Neural progenitor cell (in vitro differentiated cells): ENCODE measurements at regions not wholly inside any gene's neighbourhood (a gene's known extent, or its start where the extent isn't known, plus 50 kb on each side); places are given as distances from the start of the nearest gene placed in this dataset.

Experiments
- DNase-seq: peaks from one replicate; pipeline ENCODE4 v3.0.0-alpha.2; 2016; ENCODE audit warnings: low spot score
- H2AFZ ChIP-seq: fragments of 200-600 bp; sonication (generic); replicated peaks from 2 replicates; pipeline ENCODE4 v1.6.1; 2016; ENCODE audit warnings: antibody characterized with exemption
- H3F3A ChIP-seq: fragments of 200-600 bp; sonication (generic); 2 replicates; pipeline ENCODE4 v1.6.1; 2016; ENCODE audit warnings: antibody characterized with exemption, low read depth
- H3K27ac ChIP-seq: fragments of 200-600 bp; sonication (generic); 2 replicates; pipeline ENCODE4 v1.5.1; 2016; ENCODE audit warnings: mild to moderate bottlenecking
- H3K27me3 ChIP-seq: fragments of 200-600 bp; sonication (generic); 2 replicates; pipeline ENCODE4 v1.6.1; 2016; ENCODE audit warnings: mild to moderate bottlenecking, moderate library complexity
- H3K36me3 ChIP-seq: fragments of 200-600 bp; sonication (generic); 2 replicates; pipeline ENCODE4 v1.5.1; 2016
- H3K4me1 ChIP-seq: fragments of 200-600 bp; sonication (generic); 2 replicates; pipeline ENCODE4 v1.6.1; 2016; ENCODE audit warnings: mixed run types
- H3K4me2 ChIP-seq: fragments of 200-600 bp; sonication (generic); 2 replicates; pipeline ENCODE4 v1.6.1; 2016
- H3K4me3 ChIP-seq: fragments of 200-600 bp; sonication (generic); 2 replicates; pipeline ENCODE4 v1.5.1; 2016
- H3K79me2 ChIP-seq: fragments of 200-600 bp; sonication (generic); 2 replicates; pipeline ENCODE4 v1.6.1; 2016; ENCODE audit warnings: low read depth
- H3K9ac ChIP-seq: fragments of 200-600 bp; sonication (generic); 2 replicates; pipeline ENCODE4 v1.6.1; 2016
- H3K9me3 ChIP-seq: fragments of 200-600 bp; sonication (generic); 2 replicates; pipeline ENCODE4 v1.5.1; 2016; ENCODE audit warnings: low read depth
- H4K20me1 ChIP-seq: fragments of 200-600 bp; sonication (generic); 2 replicates; pipeline ENCODE4 v1.6.1; 2016; ENCODE audit warnings: low read depth
- H3K27ac Mint-ChIP-seq: 3 replicates; pipeline ENCODE4 v1.8.0; 2021; ENCODE audit warnings: mixed read lengths
- H3K27me3 Mint-ChIP-seq: 2 replicates; pipeline ENCODE4 v1.8.0; 2022; ENCODE audit warnings: low read depth, mild to moderate bottlenecking, inconsistent platforms, moderate library complexity, mixed read lengths; ENCODE audit not compliant: insufficient read depth
- H3K36me3 Mint-ChIP-seq: 3 replicates; pipeline ENCODE4 v1.8.0; 2021; ENCODE audit warnings: mixed read lengths
- H3K4me1 Mint-ChIP-seq: 3 replicates; pipeline ENCODE4 v1.8.0; 2021; ENCODE audit warnings: mixed read lengths
- H3K4me3 Mint-ChIP-seq: 3 replicates; pipeline ENCODE4 v1.8.0; 2021; ENCODE audit warnings: mild to moderate bottlenecking, moderate library complexity, mixed read lengths
- H3K9me3 Mint-ChIP-seq: 3 replicates; pipeline ENCODE4 v1.8.0; 2020; ENCODE audit warnings: mixed read lengths
- CTCF ChIP-seq: fragments of 200-600 bp; sonication (generic); IDR thresholded peaks from 2 replicates; pipeline ENCODE4 v1.5.1; 2017; ENCODE audit warnings: antibody characterized with exemption, mild to moderate bottlenecking
- EZH2 ChIP-seq: fragments of 200-600 bp; sonication (generic); IDR thresholded peaks from 2 replicates; pipeline ENCODE4 v1.6.1; 2017; ENCODE audit warnings: antibody characterized with exemption, mild to moderate bottlenecking, moderate library complexity
- EZH2phosphoT487 ChIP-seq: fragments of 200-600 bp; sonication (generic); IDR thresholded peaks from 2 replicates; pipeline ENCODE4 v1.6.1; 2017; ENCODE audit warnings: antibody characterized with exemption

DNA sequence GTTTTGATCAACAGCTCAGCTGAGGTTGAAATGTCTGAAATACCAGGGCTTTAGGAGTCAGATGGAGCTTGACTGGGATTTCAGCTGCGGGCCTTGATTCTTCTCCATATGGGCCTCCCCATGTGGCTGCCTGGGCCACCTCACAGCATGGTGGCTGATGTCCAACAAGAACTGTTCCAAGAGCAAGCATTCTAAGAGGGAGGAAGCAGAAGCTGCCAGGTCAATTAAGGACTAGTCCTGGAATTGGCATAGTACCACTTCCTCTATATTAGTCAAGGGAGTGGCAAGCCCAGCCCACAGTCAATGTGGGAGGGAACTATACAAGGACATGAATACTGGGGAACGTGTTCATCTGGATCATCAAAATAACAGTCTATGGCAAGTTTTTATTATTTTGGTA is 181.7 kb upstream of the ANKRD28 start:
- no peaks in the 10 kb centered on the region for H3K79me2 ChIP-seq
- H3K36me3 ChIP-seq = no peaks in the 10 kb centered on the region
- H3K27me3 ChIP-seq = no peaks in the 10 kb centered on the region
- H3K4me3 Mint-ChIP-seq = no peak overlapping the region
- H4K20me1 ChIP-seq = no peaks in the 10 kb centered on the region
- H3K27ac Mint-ChIP-seq = no peak overlapping the region
- H3K9ac ChIP-seq = no peak overlapping the region
- H3K27ac ChIP-seq = no peak overlapping the region
- TF ChIP-seq EZH2 (no peak), EZH2phosphoT487 (no peak)
- no peak overlapping the region for H2AFZ ChIP-seq
- peaks cover 29% of the 10 kb centered on the region for H3K4me1 ChIP-seq
- H3F3A ChIP-seq = no peaks in the 10 kb centered on the region
- no peak for DNase-seq
- no peak overlapping the region for H3K4me2 ChIP-seq
- no peaks in the 10 kb centered on the region for H3K36me3 Mint-ChIP-seq
- H3K4me3 ChIP-seq = no peak overlapping the region
- H3K27me3 Mint-ChIP-seq = peaks cover 5% of the 10 kb centered on the region
- H3K9me3 Mint-ChIP-seq = peaks cover 4% of the 10 kb centered on the region
- H3K4me1 Mint-ChIP-seq = peaks cover 29% of the 10 kb centered on the region
- no peaks in the 10 kb centered on the region for H3K9me3 ChIP-seq

GRCh38 chr3:15979900-15980299 is 182.1 kb upstream of the ANKRD28 start:
- H4K20me1 ChIP-seq = no peaks in the 10 kb centered on the region
- Mint-ChIP-seq H3K27me3 (peaks cover 5% of the 10 kb centered on the region), H3K9me3 (peaks cover 4% of the 10 kb centered on the region), H3K4me3 (no peak overlapping the region), H3K4me1 (peaks cover 29% of the 10 kb centered on the region), H3K36me3 (no peaks in the 10 kb centered on the region), H3K27ac (no peak overlapping the region)
- H3K79me2 ChIP-seq = no peaks in the 10 kb centered on the region
- H3K36me3 ChIP-seq = no peaks in the 10 kb centered on the region
- DNase-seq = no peak
- TF ChIP-seq EZH2phosphoT487 = no peak
- no peak overlapping the region for H2AFZ ChIP-seq
- H3K27me3 ChIP-seq = no peaks in the 10 kb centered on the region
- peaks cover 29% of the 10 kb centered on the region for H3K4me1 ChIP-seq
- H3K9me3 ChIP-seq = no peaks in the 10 kb centered on the region
- no peak overlapping the region for H3K4me3 ChIP-seq
- H3K27ac ChIP-seq = no peak overlapping the region
- no peaks in the 10 kb centered on the region for H3F3A ChIP-seq
- H3K9ac ChIP-seq = no peak overlapping the region
- no peak overlapping the region for H3K4me2 ChIP-seq

DNA sequence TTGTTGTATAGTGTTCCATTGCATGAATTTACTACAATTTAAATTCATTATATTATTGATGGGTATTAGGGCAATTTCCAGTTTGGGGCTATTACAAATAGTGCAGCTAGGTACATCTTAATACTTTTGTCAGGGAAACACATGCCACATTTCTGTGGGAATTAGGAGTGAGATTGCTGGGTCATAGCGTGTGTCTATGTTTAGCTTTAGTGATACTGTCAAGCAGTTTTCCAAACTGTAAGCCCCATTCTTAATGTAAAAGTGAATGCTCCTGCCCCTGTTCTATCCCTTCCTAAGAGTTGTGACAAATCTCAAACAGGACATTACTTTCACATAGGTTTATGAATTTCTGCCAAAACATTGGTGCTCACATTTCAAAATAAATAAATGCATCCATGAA is 184.5 kb upstream of the ANKRD28 start:
- no peaks in the 10 kb centered on the region for H3K36me3 Mint-ChIP-seq
- Histone ChIP-seq H3K36me3 (no peaks in the 10 kb centered on the region), H2AFZ (peak overlapping the region; percentile 45), H3K79me2 (no peaks in the 10 kb centered on the region), H3K4me3 (no peak overlapping the region), H3F3A (no peaks in the 10 kb centered on the region), H3K4me2 (peak overlapping the region; percentile 11), H3K9me3 (no peaks in the 10 kb centered on the region), H4K20me1 (no peaks in the 10 kb centered on the region), H3K9ac (no peak overlapping the region), H3K27ac (no peak overlapping the region), H3K4me1 (peaks cover 22% of the 10 kb centered on the region), H3K27me3 (no peaks in the 10 kb centered on the region)
- H3K4me3 Mint-ChIP-seq = no peak overlapping the region
- H3K27ac Mint-ChIP-seq = no peak overlapping the region
- TF ChIP-seq CTCF (no peak), EZH2phosphoT487 (no peak), EZH2 (no peak)
- H3K9me3 Mint-ChIP-seq = peaks cover 11% of the 10 kb centered on the region
- no peak for DNase-seq
- H3K4me1 Mint-ChIP-seq = peaks cover 27% of the 10 kb centered on the region
- peaks cover 5% of the 10 kb centered on the region for H3K27me3 Mint-ChIP-seq

DNA sequence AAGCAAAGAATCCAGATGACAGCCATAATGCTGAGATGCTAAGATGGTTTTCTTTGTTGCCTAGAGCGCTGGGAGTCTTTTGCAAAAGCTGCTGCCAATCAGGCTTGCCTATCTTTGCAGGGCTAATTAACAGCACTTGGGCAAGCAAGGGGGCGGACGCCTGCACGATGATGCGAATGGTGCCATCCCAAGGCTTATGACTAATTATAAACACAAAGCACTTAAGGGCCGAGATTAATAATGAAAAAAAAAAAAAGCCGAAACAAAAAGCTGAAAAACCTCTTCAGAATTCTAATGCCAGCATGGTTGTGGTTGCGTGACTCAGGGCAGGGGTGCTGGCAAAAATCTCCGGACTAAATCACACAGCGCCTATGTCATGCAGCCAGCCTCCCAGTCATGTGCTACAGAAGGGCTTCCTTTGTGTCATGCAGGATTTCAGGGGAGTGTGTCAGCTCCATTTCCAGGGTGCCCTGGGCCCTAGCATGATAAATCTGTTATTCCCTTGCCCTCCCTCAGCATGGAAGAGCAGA is 185.0 kb upstream of the ANKRD28 start:
- peaks cover 20% of the 10 kb centered on the region for H3K4me1 ChIP-seq
- peak; percentile 66 for DNase-seq
- no peaks in the 10 kb centered on the region for H3K27me3 ChIP-seq
- H3K27ac Mint-ChIP-seq = peak overlapping the region; percentile 16
- H3K9ac ChIP-seq = no peak overlapping the region
- peak overlapping the region; percentile 45 for H2AFZ ChIP-seq
- H4K20me1 ChIP-seq = no peaks in the 10 kb centered on the region
- no peak overlapping the region for H3K4me3 ChIP-seq
- H3K27ac ChIP-seq = no peak overlapping the region
- H3K79me2 ChIP-seq = no peaks in the 10 kb centered on the region
- H3F3A ChIP-seq = no peaks in the 10 kb centered on the region
- H3K4me1 Mint-ChIP-seq = peaks cover 26% of the 10 kb centered on the region
- H3K9me3 Mint-ChIP-seq = peaks cover 14% of the 10 kb centered on the region
- no peak for TF ChIP-seq EZH2phosphoT487
- TF ChIP-seq EZH2 = no peak
- TF ChIP-seq CTCF = no peak
- H3K4me3 Mint-ChIP-seq = peak overlapping the region; percentile 27
- H3K27me3 Mint-ChIP-seq = peaks cover 5% of the 10 kb centered on the region
- H3K36me3 Mint-ChIP-seq = no peaks in the 10 kb centered on the region
- no peaks in the 10 kb centered on the region for H3K36me3 ChIP-seq
- H3K4me2 ChIP-seq = peak overlapping the region; percentile 11
- no peaks in the 10 kb centered on the region for H3K9me3 ChIP-seq
